Breast epithelium (tissue), 3 donors: ENCODE measurements at regions not wholly inside any gene's neighbourhood (a gene's known extent, or its start where the extent isn't known, plus 50 kb on each side); places are given as distances from the start of the nearest gene placed in this dataset.

ENCODE experiments used
- CTCF ChIP-seq, 3 donors: fragments of 450-650 bp; IDR thresholded peaks; one replicate each; pipeline ENCODE4 v1.5.1; 2016 to 2017; ENCODE audit warnings: antibody characterized with exemption in 3 of 3, mild to moderate bottlenecking in 3 of 3, moderate library complexity in 3 of 3
- POLR2A ChIP-seq: fragments of 450-650 bp; IDR thresholded peaks from one replicate; pipeline ENCODE4 v1.6.1; 2016; ENCODE audit warnings: antibody characterized with exemption, mild to moderate bottlenecking, moderate library complexity

DNA sequence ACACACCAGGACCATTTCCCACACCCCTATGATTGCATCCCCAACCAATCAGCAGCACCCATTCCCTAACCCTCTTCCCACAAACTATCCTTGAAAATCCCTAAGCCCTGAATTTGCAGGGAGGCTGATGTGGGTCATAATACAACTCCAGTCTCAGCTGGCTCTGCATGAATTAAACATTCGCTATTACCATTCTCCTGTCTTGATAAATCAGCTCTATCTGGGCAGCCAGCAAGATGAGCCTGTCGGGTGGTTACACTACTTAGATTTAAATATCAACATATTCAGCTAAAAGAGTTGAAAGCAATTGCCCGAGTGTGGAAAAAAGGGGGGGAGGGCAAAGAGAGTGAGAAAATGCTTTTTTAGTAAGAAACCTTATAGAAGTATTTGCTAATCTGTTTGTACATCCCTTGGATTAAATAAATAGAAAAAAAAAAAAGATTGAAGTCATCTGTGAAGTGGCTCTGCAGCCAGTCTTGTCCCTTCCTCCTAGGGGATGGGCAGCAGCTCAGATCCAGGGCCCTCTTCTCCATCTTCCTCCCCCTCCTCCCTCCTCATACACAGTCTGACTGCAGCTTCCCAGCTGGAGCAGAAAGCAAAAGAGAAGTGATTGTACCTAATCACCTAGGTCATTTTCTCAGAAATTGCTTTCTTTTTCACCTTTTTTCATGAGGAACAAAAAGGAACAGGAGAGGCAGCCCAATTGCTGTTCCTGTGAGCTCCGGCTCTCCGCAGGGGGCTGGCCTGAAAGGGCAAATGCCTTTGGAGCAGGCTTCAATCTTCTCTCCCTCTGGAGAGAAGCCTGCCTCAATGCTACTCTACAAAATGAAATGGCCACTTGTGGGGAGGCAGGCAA, 356.6 kb upstream of the SULF2 start:
- TF ChIP-seq CTCF (IDR thresholded peaks at IDR 0.05) = no peak
- TF ChIP-seq POLR2A = no peak
